Loucy (cell line): ENCODE measurements at regions not wholly inside any gene's neighbourhood (a gene's known extent, or its start where the extent isn't known, plus 50 kb on each side); places are given as distances from the start of the nearest gene placed in this dataset.

Experiments used
- CTCF ChIP-seq: fragments of 200-600 bp; sonication (generic); conservative IDR thresholded peaks from 2 replicates; pipeline ENCODE4 v1.5.1; 2014; ENCODE audit warnings: mild to moderate bottlenecking, antibody characterized with exemption, low read length
- EZH2phosphoT487 ChIP-seq: fragments of 200-600 bp; IDR thresholded peaks from 2 replicates; pipeline ENCODE4 v1.6.1; 2018; ENCODE audit warnings: antibody characterized with exemption, mild to moderate bottlenecking, moderate library complexity, borderline replicate concordance

GRCh38 chr18:76053551-76053950, 441.5 kb downstream of the ZNF516 start:
- TF ChIP-seq CTCF: no peak
- no peak for TF ChIP-seq EZH2phosphoT487
